Keratinocyte (primary cell): ENCODE measurements at regions not wholly inside any gene's neighbourhood (a gene's known extent, or its start where the extent isn't known, plus 50 kb on each side); places are given as distances from the start of the nearest gene placed in this dataset.
A peak's percentile ranks its signal among the peaks of the same experiment; 100 is the strongest.

ENCODE experiments used
- DNase-seq: peaks from one replicate; pipeline ENCODE4 v3.0.0-alpha.2; 2011; ENCODE audit warnings: low read depth, missing footprints, low spot score
- FAIRE-seq: peaks from 2 replicates; lab custom pipeline; 2011; peaks lifted over from hg19 to GRCh38; lab: Jason Lieb, UNC
- H2AFZ ChIP-seq: 2 replicates; pipeline ENCODE4 v1.6.0; 2012; ENCODE audit warnings: low read length, control low read depth, inconsistent platforms; ENCODE audit not compliant: control insufficient read depth
- H3K27ac ChIP-seq: 2 replicates; pipeline ENCODE4 v1.5.1; 2011; ENCODE audit warnings: low read length; ENCODE audit not compliant: control insufficient read depth, insufficient read depth
- H3K27me3 ChIP-seq: 3 replicates; pipeline ENCODE4 v1.6.0; 2011; ENCODE audit warnings: low read length; ENCODE audit not compliant: control insufficient read depth, insufficient read depth; ENCODE audit errors: extremely low read depth
- H3K36me3 ChIP-seq, 2 experiments: 2 replicates in 1 of 2; 3 replicates in 1 of 2; pipeline ENCODE4 v1.5.1; 2011; ENCODE audit warnings: low read length in 2 of 2, mild to moderate bottlenecking in 1 of 2; ENCODE audit not compliant: control insufficient read depth in 2 of 2, insufficient read depth in 2 of 2; ENCODE audit errors: extremely low read depth in 1 of 2
- H3K4me1 ChIP-seq: 3 replicates; pipeline ENCODE4 v1.5.1; 2011; ENCODE audit warnings: low read length; ENCODE audit not compliant: control insufficient read depth, insufficient read depth; ENCODE audit errors: extremely low read depth
- H3K4me2 ChIP-seq: 3 replicates; pipeline ENCODE4 v1.6.0; 2011; ENCODE audit warnings: low read depth, low read length; ENCODE audit not compliant: control insufficient read depth, insufficient read depth; ENCODE audit errors: extremely low read depth
- H3K4me3 ChIP-seq, 3 experiments: fragments of 200-600 bp in 1 of 3; sonication (generic) in 1 of 3; 2 replicates in 2 of 3; 3 replicates in 1 of 3; pipeline ENCODE4 v1.5.1; 2011 to 2016; ENCODE audit warnings: low read length in 3 of 3, mild to moderate bottlenecking in 3 of 3, control low read depth in 2 of 3, inconsistent platforms in 1 of 3, low read depth in 1 of 3, mixed read lengths in 1 of 3, mixed run types in 1 of 3, moderate library complexity in 1 of 3; ENCODE audit not compliant: control insufficient read depth in 2 of 3, insufficient read depth in 2 of 3; ENCODE audit errors: extremely low read depth in 1 of 3
- H3K79me2 ChIP-seq: 2 replicates; pipeline ENCODE4 v1.6.0; 2012; ENCODE audit warnings: low read length; ENCODE audit not compliant: control insufficient read depth, insufficient read depth
- H3K9ac ChIP-seq: 3 replicates; pipeline ENCODE4 v1.6.0; 2011; ENCODE audit warnings: low read length; ENCODE audit not compliant: control insufficient read depth, insufficient read depth; ENCODE audit errors: extremely low read depth
- H3K9me1 ChIP-seq: 3 replicates; pipeline ENCODE4 v1.6.0; 2011; ENCODE audit warnings: low read length; ENCODE audit not compliant: control insufficient read depth, insufficient read depth; ENCODE audit errors: extremely low read depth
- H3K9me3 ChIP-seq: 2 replicates; pipeline ENCODE4 v1.5.1; 2012; ENCODE audit warnings: low read depth, low read length; ENCODE audit not compliant: control insufficient read depth
- H4K20me1 ChIP-seq: 3 replicates; pipeline ENCODE4 v1.6.0; 2011; ENCODE audit warnings: low read length; ENCODE audit not compliant: control insufficient read depth, insufficient read depth; ENCODE audit errors: extremely low read depth
- CTCF ChIP-seq, 3 experiments: IDR thresholded peaks in 1 of 3; conservative IDR thresholded peaks in 1 of 3; optimal IDR thresholded peaks in 1 of 3; 2 replicates in 2 of 3; 3 replicates in 1 of 3; pipeline versions ENCODE3 to v1.5.1; 2011; ENCODE audit warnings: low read length in 3 of 3, mild to moderate bottlenecking in 3 of 3, moderate library complexity in 2 of 3, control low read depth in 1 of 3, inconsistent platforms in 1 of 3; ENCODE audit not compliant: insufficient read depth in 2 of 3; ENCODE audit errors: extremely low read depth in 1 of 3
- EZH2 ChIP-seq: IDR thresholded peaks from one replicate; pipeline ENCODE4 v1.6.1; 2012; ENCODE audit warnings: inconsistent platforms, mild to moderate bottlenecking, low read length, moderate library complexity
- dilution Hi-C: fragments of 300-500 bp; cut with MboI; formaldehyde crosslinking; loops from one replicate; pipeline ENCODE4 v1.7.0; 2020; ENCODE audit warnings: low sequenced_read_pairs; ENCODE audit not compliant: extremely low pct_ligation_motif_present

- no peak for TF ChIP-seq CTCF (optimal IDR thresholded peaks at IDR 0.05 in 1 of 3, IDR thresholded peaks at IDR 0.05 in 1 of 3, conservative IDR thresholded peaks at IDR 0.05 in 1 of 3; ENCODE audit: extremely low read depth in 1 of 3, insufficient read depth in 2 of 3, low read length in 3 of 3)
- no peak for TF ChIP-seq EZH2
- FAIRE-seq: no peak
- dilution Hi-C loops: no loop called here
Measured at GRCh38 chr18:27687351-27687979, 489.5 kb downstream of the CDH2 start.

GRCh38 chr18:27685807-27686412 lies 491.0 kb downstream of the CDH2 start:
- DNase-seq (no peak), FAIRE-seq (peak; percentile 59)
- Histone ChIP-seq H3K9ac (no peak overlapping the region), H3K9me3 (no peaks in the 10 kb centered on the region), H3K27me3 (no peaks in the 10 kb centered on the region), H2AFZ (no peak overlapping the region), H3K36me3 (no peaks in the 10 kb centered on the region), H4K20me1 (no peaks in the 10 kb centered on the region), H3K4me2 (no peak overlapping the region), H3K4me1 (no peaks in the 10 kb centered on the region), H3K79me2 (no peaks in the 10 kb centered on the region), H3K4me3 (no peak overlapping the region), H3K9me1 (no peaks in the 10 kb centered on the region), H3K27ac (no peak overlapping the region)
- dilution Hi-C loops: no loop called here
- TF ChIP-seq EZH2 (no peak), CTCF (optimal IDR thresholded peaks at IDR 0.05 in 1 of 3, IDR thresholded peaks at IDR 0.05 in 1 of 3, conservative IDR thresholded peaks at IDR 0.05 in 1 of 3; ENCODE audit: extremely low read depth in 1 of 3, insufficient read depth in 2 of 3, low read length in 3 of 3) (peak; percentile 28 to 78 (median 69))

More at GRCh38 chr18:27687351-27687979, 489.5 kb downstream of the CDH2 start:
- H3K9me1 ChIP-seq: no peaks in the 10 kb centered on the region
- no peaks in the 10 kb centered on the region for H3K9me3 ChIP-seq
- no peak for DNase-seq
- no peak overlapping the region for H2AFZ ChIP-seq
- no peaks in the 10 kb centered on the region for H4K20me1 ChIP-seq
- H3K79me2 ChIP-seq: no peaks in the 10 kb centered on the region
- H3K4me2 ChIP-seq: no peak overlapping the region
- H3K36me3 ChIP-seq: no peaks in the 10 kb centered on the region
- no peaks in the 10 kb centered on the region for H3K4me1 ChIP-seq
- no peak overlapping the region for H3K27ac ChIP-seq
- no peak overlapping the region for H3K4me3 ChIP-seq
- H3K9ac ChIP-seq: no peak overlapping the region
- H3K27me3 ChIP-seq: no peaks in the 10 kb centered on the region
